Psoas muscle (tissue), 7 donors: ENCODE measurements at regions not wholly inside any gene's neighbourhood (a gene's known extent, or its start where the extent isn't known, plus 50 kb on each side); places are given as distances from the start of the nearest gene placed in this dataset.

Source experiments
- ATAC-seq, 4 donors: fragments of 200-7000 bp; cut with Tn5 transposase; one replicate each; pipeline ENCODE4 v1.9.1; 2020; ENCODE audit warnings: moderate library complexity in 3 of 4, mild to moderate bottlenecking in 2 of 4
- DNase-seq, 2 donors: peaks; one replicate each; pipeline ENCODE4 v3.0.0-alpha.2; 2020
- H3K27ac ChIP-seq: fragments of 200-600 bp; one replicate; pipeline ENCODE4 v1.8.0; 2022
- H3K27me3 ChIP-seq, 3 donors: fragments of 200-600 bp in 1 of 3; one replicate each; pipeline versions ENCODE4 v1.6.1 to v1.8.0; 2013 to 2022; ENCODE audit warnings: low read length in 2 of 3, mild to moderate bottlenecking in 2 of 3, moderate library complexity in 1 of 3; ENCODE audit not compliant: insufficient read depth in 3 of 3
- H3K36me3 ChIP-seq, 2 donors: fragments of 200-600 bp in 1 of 2; one replicate each; pipeline versions ENCODE4 v1.6.1 to v1.8.0; 2013 to 2022; ENCODE audit warnings: low read depth in 1 of 2, mild to moderate bottlenecking in 1 of 2, moderate library complexity in 1 of 2; ENCODE audit not compliant: insufficient read depth in 1 of 2
- H3K4me1 ChIP-seq: fragments of 200-600 bp; one replicate; pipeline ENCODE4 v1.8.0; 2022
- H3K4me3 ChIP-seq: fragments of 200-600 bp; one replicate; pipeline ENCODE4 v1.8.0; 2022; ENCODE audit warnings: mild to moderate bottlenecking
- H3K9me3 ChIP-seq: fragments of 200-600 bp; one replicate; pipeline ENCODE4 v1.8.0; 2022
- CTCF ChIP-seq: fragments of 200-600 bp; IDR thresholded peaks from one replicate; pipeline ENCODE4 v1.8.0; 2022; ENCODE audit warnings: antibody characterized with exemption
- WGBS, 3 donors: extraction: QIAGEN DNeasy Blood & Tissue Kit; methylation state at CpG; one replicate each; pipeline versions ENCODE4 v1.1.6 to v1.1.7; 2013; 5-methylcytosine and 5-hydroxymethylcytosine counted together
- intact Hi-C, 2 donors: fragments of 100-400 bp; cut with DNase I; formaldehyde crosslinking; loops; one replicate each; pipeline versions ENCODE4 v1.11.0 to v1.14.2; 2022
- donor health status: healthy with polysubstance abuse.
- donor health status: DM: no; HTN: no; CAD: no; lungs with moderate emphysema.
- donor health status: Bipolar disorder and iron deficiency.
- donor health status: healthy.
- donor health status: DM: yes; HTN: yes; CAD: no.
- donor health status: DM: no; HTN: no; CAD: no.
- donor health status: DM: yes; HTN: yes; CAD: no.

GRCh38 chr6:104608101-104608500, 251.6 kb downstream of the HACE1 start:
- no peak overlapping the region for H3K4me3 ChIP-seq
- no peaks in the 10 kb centered on the region for H3K36me3 ChIP-seq
- H3K27ac ChIP-seq = no peak overlapping the region
- no peak for DNase-seq
- H3K27me3 ChIP-seq = no peaks in the 10 kb centered on the region
- 90 to 94% (median 91%) methylated on average over 5 of the region's 5 CpGs for WGBS, 3 donors
- intact Hi-C loops = no loop called here
- H3K4me1 ChIP-seq = no peaks in the 10 kb centered on the region
- TF ChIP-seq CTCF = no peak
- H3K9me3 ChIP-seq = no peaks in the 10 kb centered on the region
- no peak for ATAC-seq

DNA sequence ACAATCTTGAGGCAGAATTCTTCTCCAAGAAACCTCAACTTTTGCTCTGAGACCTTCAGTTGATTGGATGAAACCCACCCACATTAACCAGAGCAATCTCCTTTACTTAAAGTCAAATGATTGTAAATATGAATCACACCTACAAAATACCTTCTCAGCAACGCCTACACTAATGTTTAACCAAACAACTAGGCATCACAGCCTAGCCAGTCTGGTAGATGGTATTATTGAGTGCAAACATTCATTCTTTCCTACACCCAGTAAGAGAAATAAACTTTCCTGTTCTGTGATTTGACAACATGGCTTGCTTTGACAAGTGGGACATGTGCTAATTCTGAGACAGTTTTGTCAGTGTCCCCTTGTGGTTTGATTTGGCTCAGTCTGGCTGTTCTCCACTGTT, 252.2 kb downstream of the HACE1 start:
- no peak for TF ChIP-seq CTCF
- no peaks in the 10 kb centered on the region for H3K4me1 ChIP-seq
- H3K36me3 ChIP-seq = no peaks in the 10 kb centered on the region
- 64 to 76% (median 71%) methylated on average over 1 of the region's 1 CpG for WGBS, 3 donors
- no peak for ATAC-seq
- no peaks in the 10 kb centered on the region for H3K9me3 ChIP-seq
- H3K27ac ChIP-seq = no peak overlapping the region
- no peak for DNase-seq
- no peaks in the 10 kb centered on the region for H3K27me3 ChIP-seq
- intact Hi-C loops = no loop called here
- no peak overlapping the region for H3K4me3 ChIP-seq

GRCh38 chr6:104606361-104606760, 253.4 kb downstream of the HACE1 start:
- no peak overlapping the region for H3K27ac ChIP-seq
- H3K9me3 ChIP-seq = no peaks in the 10 kb centered on the region
- intact Hi-C loops = no loop called here
- ATAC-seq (no peak), DNase-seq (no peak)
- no peaks in the 10 kb centered on the region for H3K4me1 ChIP-seq
- TF ChIP-seq CTCF = no peak
- 50 to 73% (median 56%) methylated on average over 1 of the region's 1 CpG for WGBS, 3 donors
- H3K4me3 ChIP-seq = no peak overlapping the region
- no peaks in the 10 kb centered on the region for H3K36me3 ChIP-seq
- no peaks in the 10 kb centered on the region for H3K27me3 ChIP-seq

GRCh38 chr6:104604685-104605084, 255.0 kb downstream of the HACE1 start:
- ATAC-seq = no peak
- Histone ChIP-seq H3K27me3 (no peaks in the 10 kb centered on the region), H3K9me3 (no peaks in the 10 kb centered on the region), H3K4me1 (no peaks in the 10 kb centered on the region), H3K4me3 (no peak overlapping the region), H3K27ac (no peak overlapping the region), H3K36me3 (no peaks in the 10 kb centered on the region)
- no peak for TF ChIP-seq CTCF
- 54 to 67% (median 55%) methylated on average over 2 of the region's 2 CpGs for WGBS, 3 donors
- DNase-seq = no peak
- intact Hi-C loops = no loop called here

DNA sequence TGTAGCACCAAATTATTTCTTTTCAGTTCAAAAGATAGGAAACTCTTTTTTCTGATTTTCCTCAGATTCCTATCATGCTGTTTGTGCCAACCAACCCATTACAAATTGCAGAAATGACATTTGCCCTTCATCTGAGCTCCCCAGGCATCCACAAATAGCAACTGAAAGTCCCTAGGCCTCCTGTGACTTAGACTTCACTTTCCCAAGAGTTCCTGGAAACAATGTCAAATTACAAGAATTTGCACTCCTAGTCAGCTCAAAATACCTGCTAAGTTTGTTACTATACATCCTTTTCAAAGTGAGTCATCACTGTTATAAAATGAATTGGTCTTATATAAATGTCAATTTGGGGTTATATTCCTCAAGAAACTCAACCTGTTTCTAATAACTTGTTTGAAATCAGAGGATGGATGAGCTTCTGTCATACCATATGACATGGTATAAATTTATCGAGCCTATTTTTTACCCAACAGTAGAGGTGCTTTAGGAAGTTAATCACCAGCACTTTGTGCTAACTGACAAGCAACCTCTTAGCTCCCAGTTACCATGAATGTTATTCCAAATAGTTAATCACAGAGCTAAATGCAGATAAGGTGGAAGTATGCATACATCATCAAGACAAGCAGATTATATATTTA, 256.5 kb downstream of the HACE1 start:
- Histone ChIP-seq H3K4me1 (no peaks in the 10 kb centered on the region), H3K36me3 (no peaks in the 10 kb centered on the region), H3K9me3 (no peaks in the 10 kb centered on the region), H3K27me3 (no peaks in the 10 kb centered on the region), H3K27ac (no peak overlapping the region), H3K4me3 (no peak overlapping the region)
- intact Hi-C loops = no loop called here
- WGBS, 3 donors = 77 to 93% (median 78%) methylated on average over 1 of the region's 1 CpG
- ATAC-seq (no peak), DNase-seq (no peak)
- no peak for TF ChIP-seq CTCF
